ENCODE measurements at regions not wholly inside any gene's neighbourhood (a gene's known extent, or its start where the extent isn't known, plus 50 kb on each side); places are given as distances from the start of the nearest gene placed in this dataset.

DNA sequence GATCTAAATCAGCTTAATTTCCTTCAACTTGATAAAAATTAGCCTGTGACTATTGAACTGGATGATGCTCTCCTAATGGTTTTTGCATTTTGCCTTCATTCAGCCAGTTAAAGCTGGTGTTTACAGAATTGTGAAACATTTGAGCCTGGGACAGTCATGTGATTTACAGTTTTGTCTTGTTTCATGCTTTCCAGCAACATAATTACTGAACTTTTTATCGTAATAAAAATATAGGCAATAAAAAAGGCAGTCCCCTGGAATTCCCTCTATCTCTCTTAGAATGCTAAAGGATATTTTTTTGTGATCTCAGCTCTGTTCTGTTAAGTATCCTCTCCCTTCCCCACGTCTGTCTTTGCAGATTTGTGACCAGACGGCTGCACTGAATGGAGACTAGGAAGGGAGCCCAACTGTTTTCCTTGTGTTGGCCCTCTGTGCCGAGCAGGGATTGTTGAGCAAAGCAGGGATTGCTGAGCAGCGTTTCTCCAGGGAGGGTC lies 70.3 kb upstream of the RGL1 start:
- no peak for TF ChIP-seq POLR2A (IDR thresholded peaks at IDR 0.05)
- TF ChIP-seq, protein P1, sequence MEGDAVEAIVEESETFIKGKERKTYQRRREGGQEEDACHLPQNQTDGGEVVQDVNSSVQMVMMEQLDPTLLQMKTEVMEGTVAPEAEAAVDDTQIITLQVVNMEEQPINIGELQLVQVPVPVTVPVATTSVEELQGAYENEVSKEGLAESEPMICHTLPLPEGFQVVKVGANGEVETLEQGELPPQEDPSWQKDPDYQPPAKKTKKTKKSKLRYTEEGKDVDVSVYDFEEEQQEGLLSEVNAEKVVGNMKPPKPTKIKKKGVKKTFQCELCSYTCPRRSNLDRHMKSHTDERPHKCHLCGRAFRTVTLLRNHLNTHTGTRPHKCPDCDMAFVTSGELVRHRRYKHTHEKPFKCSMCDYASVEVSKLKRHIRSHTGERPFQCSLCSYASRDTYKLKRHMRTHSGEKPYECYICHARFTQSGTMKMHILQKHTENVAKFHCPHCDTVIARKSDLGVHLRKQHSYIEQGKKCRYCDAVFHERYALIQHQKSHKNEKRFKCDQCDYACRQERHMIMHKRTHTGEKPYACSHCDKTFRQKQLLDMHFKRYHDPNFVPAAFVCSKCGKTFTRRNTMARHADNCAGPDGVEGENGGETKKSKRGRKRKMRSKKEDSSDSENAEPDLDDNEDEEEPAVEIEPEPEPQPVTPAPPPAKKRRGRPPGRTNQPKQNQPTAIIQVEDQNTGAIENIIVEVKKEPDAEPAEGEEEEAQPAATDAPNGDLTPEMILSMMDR (IDR thresholded peaks at IDR 0.05) = no peak
- peak; percentile 39 for TF ChIP-seq POLR2AphosphoS5 (IDR thresholded peaks at IDR 0.05)
